Thoracic aorta (tissue), 2 donors: ENCODE measurements at regions not wholly inside any gene's neighbourhood (a gene's known extent, or its start where the extent isn't known, plus 50 kb on each side); places are given as distances from the start of the nearest gene placed in this dataset.

Source experiments
- ATAC-seq: fragments of 150-250 bp; one replicate; pipeline ENCODE4 v1.8.0; 2017; ENCODE audit warnings: low read depth; ENCODE audit not compliant: insufficient number of reproducible peaks, low FRiP score
- DNase-seq: peaks from one replicate; pipeline ENCODE4 v3.0.0-alpha.2; 2020; ENCODE audit warnings: low spot score
- H3K27ac ChIP-seq, 2 donors: fragments of 200-600 bp; sonication (generic); 1 replicate in 1 of 2; 2 replicates in 1 of 2; pipeline ENCODE4 v1.5.1; 2016; ENCODE audit warnings: mild to moderate bottlenecking in 2 of 2, moderate library complexity in 2 of 2
- H3K27me3 ChIP-seq: fragments of 200-600 bp; sonication (generic); replicated peaks from 2 replicates; pipeline ENCODE4 v1.6.0; 2016; ENCODE audit warnings: mild to moderate bottlenecking; ENCODE audit not compliant: insufficient read depth
- H3K36me3 ChIP-seq: fragments of 200-600 bp; sonication (generic); one replicate; pipeline ENCODE4 v1.5.1; 2016
- H3K4me1 ChIP-seq, 2 donors: fragments of 200-600 bp; sonication (generic); 1 replicate in 1 of 2; 2 replicates in 1 of 2; pipeline versions ENCODE4 v1.5.1 to v1.6.0; 2016; ENCODE audit warnings: low read depth in 2 of 2, mild to moderate bottlenecking in 1 of 2; ENCODE audit not compliant: control insufficient read depth in 1 of 2
- H3K4me3 ChIP-seq: fragments of 200-600 bp; sonication (generic); 2 replicates; pipeline ENCODE4 v1.5.1; 2016; ENCODE audit warnings: mild to moderate bottlenecking
- H3K9me3 ChIP-seq: fragments of 200-600 bp; sonication (generic); 2 replicates; pipeline ENCODE4 v1.5.1; 2016
- TF ChIP-seq, protein P1 (sequence below): fragments of 200-600 bp; sonication (generic); IDR thresholded peaks from one replicate; pipeline ENCODE4 v1.5.1; 2019; ENCODE audit warnings: antibody characterized with exemption

DNA sequence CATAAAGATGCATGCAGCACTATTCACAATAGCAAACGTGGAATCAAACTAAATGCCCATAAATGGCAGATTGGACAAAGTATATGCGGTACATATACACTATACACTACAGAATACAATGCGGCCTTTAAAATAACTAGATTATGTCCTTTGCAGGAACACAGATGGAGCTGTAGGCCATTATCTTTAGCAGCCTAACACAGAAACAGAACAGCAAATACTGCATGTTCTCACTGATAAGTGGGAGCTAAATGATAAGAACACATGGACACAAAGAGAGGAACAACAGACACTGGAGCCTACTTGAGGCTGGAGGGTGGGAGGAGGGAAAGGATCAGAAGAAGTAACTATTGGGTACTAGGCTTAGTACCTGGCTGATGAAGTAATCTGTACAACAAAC is 758.2 kb downstream of the TLE1 start:
- TF ChIP-seq, protein P1, sequence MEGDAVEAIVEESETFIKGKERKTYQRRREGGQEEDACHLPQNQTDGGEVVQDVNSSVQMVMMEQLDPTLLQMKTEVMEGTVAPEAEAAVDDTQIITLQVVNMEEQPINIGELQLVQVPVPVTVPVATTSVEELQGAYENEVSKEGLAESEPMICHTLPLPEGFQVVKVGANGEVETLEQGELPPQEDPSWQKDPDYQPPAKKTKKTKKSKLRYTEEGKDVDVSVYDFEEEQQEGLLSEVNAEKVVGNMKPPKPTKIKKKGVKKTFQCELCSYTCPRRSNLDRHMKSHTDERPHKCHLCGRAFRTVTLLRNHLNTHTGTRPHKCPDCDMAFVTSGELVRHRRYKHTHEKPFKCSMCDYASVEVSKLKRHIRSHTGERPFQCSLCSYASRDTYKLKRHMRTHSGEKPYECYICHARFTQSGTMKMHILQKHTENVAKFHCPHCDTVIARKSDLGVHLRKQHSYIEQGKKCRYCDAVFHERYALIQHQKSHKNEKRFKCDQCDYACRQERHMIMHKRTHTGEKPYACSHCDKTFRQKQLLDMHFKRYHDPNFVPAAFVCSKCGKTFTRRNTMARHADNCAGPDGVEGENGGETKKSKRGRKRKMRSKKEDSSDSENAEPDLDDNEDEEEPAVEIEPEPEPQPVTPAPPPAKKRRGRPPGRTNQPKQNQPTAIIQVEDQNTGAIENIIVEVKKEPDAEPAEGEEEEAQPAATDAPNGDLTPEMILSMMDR: no peak
- ATAC-seq (no peak), DNase-seq (no peak)
- Histone ChIP-seq H3K27ac (no peak overlapping the region), H3K4me1 (no peaks in the 10 kb centered on the region), H3K27me3 (no peaks in the 10 kb centered on the region), H3K4me3 (no peak overlapping the region), H3K9me3 (no peaks in the 10 kb centered on the region), H3K36me3 (no peaks in the 10 kb centered on the region)

DNA sequence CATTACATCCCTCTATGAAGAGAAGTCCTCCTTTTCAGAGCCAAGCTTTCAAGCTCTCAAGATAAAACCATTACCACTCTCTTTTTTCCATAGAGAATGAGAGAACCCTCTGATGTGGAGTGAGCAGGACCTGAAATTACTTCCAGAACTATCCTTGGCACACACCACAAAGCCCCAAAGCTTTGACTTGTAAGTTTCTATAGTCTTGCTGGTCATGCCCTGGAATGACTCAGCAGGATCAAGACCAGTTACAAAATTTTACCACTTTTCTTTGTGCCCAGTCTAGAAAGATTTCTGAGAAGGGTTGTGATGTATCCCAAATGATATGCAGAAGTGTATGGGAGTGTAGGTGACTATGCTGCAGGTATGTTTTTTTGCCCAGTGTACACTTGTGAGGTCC is 760.6 kb downstream of the TLE1 start:
- DNase-seq (no peak), ATAC-seq (no peak)
- H3K9me3 ChIP-seq: no peaks in the 10 kb centered on the region
- H3K27ac ChIP-seq: no peak overlapping the region
- no peaks in the 10 kb centered on the region for H3K4me1 ChIP-seq
- no peaks in the 10 kb centered on the region for H3K27me3 ChIP-seq
- no peak overlapping the region for H3K4me3 ChIP-seq
- TF ChIP-seq, protein P1: no peak
- no peaks in the 10 kb centered on the region for H3K36me3 ChIP-seq

DNA sequence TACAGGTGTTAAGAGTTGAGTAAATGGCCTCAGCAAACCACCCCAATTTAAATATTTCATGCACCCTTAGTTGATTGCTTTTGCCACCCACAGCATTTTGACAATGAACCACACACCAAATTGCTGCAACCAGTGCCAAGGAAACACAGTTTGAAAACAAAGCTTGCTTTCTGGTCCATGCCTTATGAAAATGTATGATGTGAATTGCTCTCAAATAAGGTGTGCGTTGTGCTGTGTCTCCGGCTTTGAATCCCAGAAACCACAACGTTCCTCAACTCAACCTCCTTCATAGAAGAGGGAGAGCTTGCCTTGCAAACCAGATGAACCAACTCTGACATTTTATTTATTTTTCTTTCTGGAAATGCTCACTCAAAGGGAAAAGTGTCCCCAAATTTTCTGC is 762.7 kb downstream of the TLE1 start:
- TF ChIP-seq, protein P1: no peak
- Histone ChIP-seq H3K9me3 (no peaks in the 10 kb centered on the region), H3K4me1 (no peaks in the 10 kb centered on the region), H3K4me3 (no peak overlapping the region), H3K27ac (no peak overlapping the region), H3K27me3 (no peaks in the 10 kb centered on the region), H3K36me3 (no peaks in the 10 kb centered on the region)
- no peak for ATAC-seq
- no peak for DNase-seq

DNA sequence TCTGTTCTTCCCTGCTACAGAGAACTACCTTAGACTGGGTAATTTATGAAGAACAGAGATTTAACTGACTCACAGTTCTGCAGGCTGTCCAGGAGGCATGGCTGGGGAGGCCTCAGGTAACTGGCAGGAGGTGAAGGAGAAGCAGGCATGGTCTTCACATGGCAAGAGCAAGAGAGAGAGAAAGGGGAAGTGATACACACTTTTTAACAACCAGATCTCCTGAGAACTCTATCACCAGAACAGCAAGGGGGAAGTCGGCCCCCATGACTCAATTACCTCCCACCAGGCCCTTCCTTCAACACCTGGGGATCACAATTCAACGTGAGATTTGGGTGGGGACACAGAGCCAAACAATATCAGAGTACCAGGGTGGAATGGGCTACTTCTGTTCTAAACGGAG is 766.8 kb downstream of the TLE1 start:
- no peaks in the 10 kb centered on the region for H3K27me3 ChIP-seq
- ATAC-seq (no peak), DNase-seq (no peak)
- TF ChIP-seq, protein P1: no peak
- H3K4me3 ChIP-seq: no peak overlapping the region
- H3K27ac ChIP-seq: no peak overlapping the region
- no peaks in the 10 kb centered on the region for H3K4me1 ChIP-seq
- no peaks in the 10 kb centered on the region for H3K36me3 ChIP-seq
- peaks cover 6% of the 10 kb centered on the region for H3K9me3 ChIP-seq

DNA sequence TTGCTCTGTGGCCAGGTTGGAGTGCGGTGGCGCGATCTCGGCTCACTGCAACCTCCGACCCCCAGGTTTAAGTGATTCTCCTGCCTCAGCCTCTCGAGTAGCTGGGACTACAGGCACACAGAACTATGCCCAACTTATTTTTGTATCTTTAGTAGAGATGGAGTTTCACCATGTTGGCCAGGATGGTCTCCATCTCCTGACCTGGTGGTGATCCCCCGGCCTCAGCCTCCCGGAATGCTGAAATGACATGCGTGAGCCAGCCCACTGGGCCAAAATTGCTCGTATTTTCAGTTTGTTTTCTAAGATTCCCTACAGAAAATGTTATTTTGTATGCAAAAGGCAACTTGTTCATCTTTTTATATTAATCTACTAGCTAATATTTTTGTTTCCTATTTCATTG is 782.6 kb downstream of the TLE1 start:
- no peaks in the 10 kb centered on the region for H3K9me3 ChIP-seq
- no peak overlapping the region for H3K4me3 ChIP-seq
- no peak overlapping the region for H3K27ac ChIP-seq
- DNase-seq (no peak), ATAC-seq (no peak)
- TF ChIP-seq, protein P1: no peak
- no peaks in the 10 kb centered on the region for H3K36me3 ChIP-seq
- H3K4me1 ChIP-seq: no peaks in the 10 kb centered on the region
- H3K27me3 ChIP-seq: no peaks in the 10 kb centered on the region
